K562 (cell line): ENCODE measurements at regions not wholly inside any gene's neighbourhood (a gene's known extent, or its start where the extent isn't known, plus 50 kb on each side); places are given as distances from the start of the nearest gene placed in this dataset.

Experiments used
- ATAC-seq: fragments of 200-7000 bp; cut with Tn5 transposase; 3 replicates; pipeline ENCODE4 v1.9.1; 2020; ENCODE audit warnings: moderate library complexity
- BruUV-seq: library from RNA; stranded (reverse); fragments of 400-500 nt; replicated peaks from 2 replicates; lab custom pipeline; 2021; lab: Mats Ljungman, UMichigan
- CTCF ChIA-PET: fragments of 300-600 bp; formaldehyde crosslinking; extraction: SDS; loops from one replicate; lab custom pipeline; 2021; ENCODE audit warnings: low intra/inter-chr PET ratio; lab: Yijun Ruan, JAX
- POLR2A ChIA-PET: fragments of 300-600, 350-650 bp; sonication (Branson Sonifier 250); formaldehyde crosslinking; extraction: SDS; loops from one replicate; lab custom pipeline; 2021; ENCODE audit warnings: antibody characterized with exemption, inconsistent platforms; lab: Yijun Ruan, JAX
- DNase-seq, 4 experiments: peaks; one replicate each; pipeline versions ENCODE4 v3.0.0 to v3.0.0-alpha.2; 2011 to 2018; ENCODE audit warnings: low spot score in 3 of 4, mixed read lengths in 3 of 4; ENCODE audit errors: extremely low read depth in 1 of 4
- FAIRE-seq: peaks from 2 replicates; lab custom pipeline; 2011; peaks lifted over from hg19 to GRCh38; lab: Jason Lieb, UNC
- H2AFZ ChIP-seq: 2 replicates; pipeline ENCODE4 v1.6.0; 2011; ENCODE audit warnings: low read depth, low read length, control low read depth, inconsistent platforms
- H3K27ac ChIP-seq: fragments of 200-600 bp; 3 replicates; pipeline ENCODE4 v1.8.0; 2011; ENCODE audit warnings: low read depth, mild to moderate bottlenecking, control low read depth, inconsistent platforms, low read length, moderate library complexity, mixed read lengths; ENCODE audit errors: extremely low read depth
- H3K27me3 ChIP-seq, 2 experiments: fragments of 300-600 bp in 1 of 2; 2 replicates in 1 of 2; 3 replicates in 1 of 2; pipeline versions ENCODE4 v1.6.0 to v1.8.0; 2011; ENCODE audit warnings: inconsistent platforms in 2 of 2, low read length in 2 of 2, mild to moderate bottlenecking in 1 of 2, mixed read lengths in 1 of 2, moderate library complexity in 1 of 2; ENCODE audit not compliant: control insufficient read depth in 2 of 2, insufficient read depth in 2 of 2
- H3K36me3 ChIP-seq: fragments of 300-600 bp; 3 replicates; pipeline ENCODE4 v1.8.0; 2011; ENCODE audit warnings: mild to moderate bottlenecking, low read length, inconsistent platforms; ENCODE audit not compliant: control insufficient read depth, insufficient read depth
- H3K4me1 ChIP-seq, 2 experiments: fragments of 200-600 bp in 1 of 2; replicated peaks in 1 of 2; 2 replicates in 1 of 2; 3 replicates in 1 of 2; pipeline versions ENCODE4 v1.5.1 to v1.8.0; 2011; ENCODE audit warnings: inconsistent platforms in 2 of 2, low read length in 2 of 2, mild to moderate bottlenecking in 1 of 2, mixed read lengths in 1 of 2, moderate library complexity in 1 of 2; ENCODE audit not compliant: control insufficient read depth in 2 of 2, insufficient read depth in 2 of 2
- H3K4me2 ChIP-seq: 2 replicates; pipeline ENCODE4 v1.6.1; 2011; ENCODE audit warnings: low read length, control low read depth, inconsistent platforms, mixed read lengths; ENCODE audit not compliant: insufficient read depth
- H3K4me3 ChIP-seq: fragments of 200-600 bp; sonication (generic), shearing (Covaris generic); 2 replicates; pipeline ENCODE4 v1.5.1; 2016; ENCODE audit warnings: control low read depth, inconsistent platforms
- H3K79me2 ChIP-seq: fragments of 200-600 bp; 3 replicates; pipeline ENCODE4 v1.8.0; 2011; ENCODE audit warnings: low read length, inconsistent platforms; ENCODE audit not compliant: control insufficient read depth, insufficient read depth
- H3K9ac ChIP-seq, 2 experiments: 2 replicates each; pipeline versions ENCODE4 v1.6.0 to v1.6.1; 2011; ENCODE audit warnings: low read depth in 2 of 2, low read length in 2 of 2, control low read depth in 1 of 2, inconsistent platforms in 1 of 2, mild to moderate bottlenecking in 1 of 2, mixed read lengths in 1 of 2; ENCODE audit not compliant: insufficient read depth in 1 of 2
- H3K9me1 ChIP-seq: one replicate; pipeline ENCODE4 v1.6.0; 2011; ENCODE audit warnings: inconsistent platforms, mild to moderate bottlenecking, low read length, moderate library complexity; ENCODE audit not compliant: control insufficient read depth, insufficient read depth
- H3K9me3 ChIP-seq: replicated peaks from 2 replicates; pipeline ENCODE4 v1.5.1; 2011; ENCODE audit warnings: low read depth, low read length, inconsistent platforms; ENCODE audit not compliant: control insufficient read depth, insufficient read depth
- H4K20me1 ChIP-seq: replicated peaks from 2 replicates; pipeline ENCODE4 v1.6.1; 2011; ENCODE audit warnings: low read length, inconsistent platforms, mixed read lengths; ENCODE audit not compliant: control insufficient read depth, insufficient read depth
- ERF ChIP-seq: fragments of 450-650 bp; formaldehyde crosslinking; IDR thresholded peaks from 2 replicates; pipeline ENCODE4 v1.4.0; 2020; ENCODE audit warnings: mild to moderate bottlenecking, mixed read lengths
- HNRNPH1 ChIP-seq: fragments of 200-400 bp; formaldehyde crosslinking; optimal IDR thresholded peaks from 2 replicates; pipeline ENCODE3; 2017; ENCODE audit warnings: low read depth, mild to moderate bottlenecking, low read length, moderate library complexity
- NUFIP1 ChIP-seq: fragments of 450-650 bp; IDR thresholded peaks from 2 replicates; pipeline ENCODE4 v1.6.1; 2018; ENCODE audit not compliant: partially characterized antibody
- RBM14 ChIP-seq: fragments of 200-400 bp; formaldehyde crosslinking; IDR thresholded peaks from 2 replicates; pipeline ENCODE4 v1.6.1; 2018; ENCODE audit warnings: low read depth, mild to moderate bottlenecking, low read length, moderate library complexity, borderline replicate concordance; ENCODE audit not compliant: insufficient read depth
- SMAD3 ChIP-seq: fragments of 450-650 bp; formaldehyde crosslinking; conservative IDR thresholded peaks from 2 replicates; pipeline ENCODE4 v1.4.0; 2020; ENCODE audit warnings: mild to moderate bottlenecking
- SMARCE1 ChIP-seq: fragments of 450-650 bp; IDR thresholded peaks from 2 replicates; pipeline ENCODE4 v1.7.1; 2016; ENCODE audit warnings: mild to moderate bottlenecking
- TCF7 ChIP-seq: sonication (generic); IDR thresholded peaks from 2 replicates; pipeline ENCODE4 v1.6.1; 2016; ENCODE audit warnings: antibody characterized with exemption, borderline replicate concordance
- THAP7 ChIP-seq: fragments of 250-450 bp; sonication (Bioruptor Pico); IDR thresholded peaks from 2 replicates; pipeline ENCODE4 v1.5.0; 2021
- ZBTB17 ChIP-seq: fragments of 450-650 bp; formaldehyde crosslinking; IDR thresholded peaks from 2 replicates; pipeline ENCODE4 v1.4.0; 2020; ENCODE audit warnings: mild to moderate bottlenecking
- ZBTB8A ChIP-seq: fragments of 450-650 bp; IDR thresholded peaks from 2 replicates; pipeline ENCODE4 v1.6.1; 2018; ENCODE audit warnings: mild to moderate bottlenecking, moderate library complexity; ENCODE audit not compliant: partially characterized antibody
- ZNF507 ChIP-seq: conservative IDR thresholded peaks from 2 replicates; pipeline ENCODE4 v1.6.1; 2017; ENCODE audit warnings: missing genetic modification characterization, missing compliant biosample characterization
- ZNF609 ChIP-seq: sonication (generic); formaldehyde crosslinking; IDR thresholded peaks from 2 replicates; pipeline ENCODE4 v1.8.1; 2023; ENCODE audit warnings: missing genetic modification reagents, mild to moderate bottlenecking, borderline replicate concordance
- WGBS: fragments of 100-300 bp; shearing (Covaris generic); methylation state at CpG from one replicate; pipeline ENCODE4 v1.1.6; 2016; ENCODE audit warnings: low coverage, mixed read lengths; ENCODE audit not compliant: insufficient coverage; ENCODE audit errors: missing lambda C conversion rate; 5-methylcytosine and 5-hydroxymethylcytosine counted together
- in situ Hi-C: fragments of 300-500 bp; cut with MboI; formaldehyde crosslinking; loops from 4 replicates; pipeline ENCODE4 v1.15.0; 2018; ENCODE audit warnings: inconsistent platforms, mixed read lengths
- intact Hi-C: fragments of 100-400 bp; cut with micrococcal nuclease; formaldehyde crosslinking; loops from 2 replicates; pipeline ENCODE4 v1.14.2; 2022
- TF ChIP-seq, protein P1 (sequence below): sonication (generic); formaldehyde crosslinking; IDR thresholded peaks from 2 replicates; pipeline ENCODE4 v1.8.0; 2022; ENCODE audit warnings: mild to moderate bottlenecking, missing genetic modification reagents

DNA sequence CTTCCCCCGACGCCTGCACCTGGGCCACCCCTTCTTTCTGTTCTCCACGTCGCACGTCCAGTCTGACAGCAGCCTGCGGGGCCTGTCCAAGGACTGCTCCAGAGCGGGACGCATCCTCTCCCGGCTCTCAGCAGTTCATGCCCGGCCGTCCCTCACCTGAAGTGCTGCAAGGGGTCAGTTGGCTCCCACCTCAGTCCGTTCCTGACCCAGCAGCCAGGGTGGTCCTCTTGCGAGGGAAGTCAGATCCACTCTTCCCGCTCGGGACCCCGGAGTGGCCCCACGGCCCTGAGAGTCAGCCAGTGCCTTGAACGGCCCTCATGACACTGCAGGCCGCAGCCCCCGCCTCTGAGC is 249.7 kb upstream of the IRX4 start:
- no peaks in the 10 kb centered on the region for H3K79me2 ChIP-seq
- no peak for DNase-seq
- TF ChIP-seq SMAD3 (no peak), RBM14 (no peak), ZBTB17 (CRISPR knock-in tag) (no peak), ZNF507 (no peak), HNRNPH1 (no peak), SMARCE1 (no peak), TCF7 (no peak), ZNF609 (no peak), THAP7 (CRISPR knock-in tag) (no peak), ERF (no peak), ZBTB8A (no peak), NUFIP1 (no peak)
- TF ChIP-seq, protein P1, sequence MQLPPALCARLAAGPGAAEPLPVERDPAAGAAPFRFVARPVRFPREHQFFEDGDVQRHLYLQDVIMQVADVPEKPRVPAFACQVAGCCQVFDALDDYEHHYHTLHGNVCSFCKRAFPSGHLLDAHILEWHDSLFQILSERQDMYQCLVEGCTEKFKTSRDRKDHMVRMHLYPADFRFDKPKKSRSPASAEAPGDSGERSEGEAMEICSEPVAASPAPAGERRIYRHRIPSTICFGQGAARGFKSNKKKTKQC (CRISPR knock-in tag): no peak
- TF ChIP-seq, all 486 proteins: peak for 0
- no peak overlapping the region for H3K4me3 ChIP-seq
- intact Hi-C loops: no loop called here
- in situ Hi-C loops: no loop called here
- H3K9ac ChIP-seq: no peak overlapping the region
- no TSS peak for BruUV-seq
- H3K4me1 ChIP-seq: peaks cover 0 to 7% of the 10 kb centered on the region in 2 experiments; a peak in 2 of 5 replicates
- FAIRE-seq (no peak), ATAC-seq (no peak)
- peaks cover 10% of the 10 kb centered on the region for H3K9me1 ChIP-seq
- no peak overlapping the region for H2AFZ ChIP-seq
- H3K36me3 ChIP-seq: no peaks in the 10 kb centered on the region
- no peak overlapping the region for H3K4me2 ChIP-seq
- H3K27me3 ChIP-seq: peaks cover 27 to 68% of the 10 kb centered on the region in 2 experiments
- ChIA-PET POLR2A (interaction anchor here (0.6 kb wide), 1 partner anchor 35 kb away, joined by 3 read pairs; no protein-coding TSS in a partner anchor), CTCF (no interaction called here)
- no peak overlapping the region for H3K27ac ChIP-seq
- WGBS: under 1% methylated on average over 18 of the region's 20 CpGs
- H3K9me3 ChIP-seq: no peaks in the 10 kb centered on the region
- 0 out of 2 replicates have a peak, but pooled peaks cover 7% of the 10 kb centered on the region for H4K20me1 ChIP-seq
